Caco-2 (cell line): ENCODE measurements at regions not wholly inside any gene's neighbourhood (a gene's known extent, or its start where the extent isn't known, plus 50 kb on each side); places are given as distances from the start of the nearest gene placed in this dataset.

ENCODE experiments used
- BruUV-seq: library from RNA; stranded (reverse); fragments of 400-500 nt; replicated peaks from 2 replicates; lab custom pipeline; 2021; lab: Mats Ljungman, UMichigan
- CTCF ChIA-PET: fragments of 300-600 bp; sonication (Branson Sonifier 250); formaldehyde crosslinking; loops from one replicate; lab custom pipeline; 2022; ENCODE audit warnings: antibody characterized with exemption; lab: Charles Lee
- POLR2A ChIA-PET: fragments of 300-600 bp; sonication (Branson Sonifier 250); formaldehyde crosslinking; loops from one replicate; lab custom pipeline; 2022; ENCODE audit warnings: antibody characterized with exemption; lab: Charles Lee
- DNase-seq, 2 experiments: peaks; one replicate each; pipeline versions ENCODE4 v3.0.0 to v3.0.0-alpha.2; 2020 to 2022
- H3K27me3 ChIP-seq: replicated peaks from 2 replicates; pipeline ENCODE4 v1.6.0; 2011; ENCODE audit warnings: low read length; ENCODE audit not compliant: control insufficient read depth, insufficient read depth
- H3K36me3 ChIP-seq: 2 replicates; pipeline ENCODE4 v1.5.1; 2011; ENCODE audit warnings: low read length; ENCODE audit not compliant: control insufficient read depth, insufficient read depth
- H3K4me1 ChIP-seq: fragments of 250-450 bp; sonication (Bioruptor Pico); 2 replicates; pipeline ENCODE4 v1.5.1; 2020; ENCODE audit warnings: mild to moderate bottlenecking
- H3K4me3 ChIP-seq: 2 replicates; pipeline ENCODE4 v1.5.1; 2011; ENCODE audit warnings: low read depth, mild to moderate bottlenecking, control low read depth, low read length
- H3K9me3 ChIP-seq: fragments of 250-450 bp; sonication (Bioruptor Pico); 2 replicates; pipeline ENCODE4 v1.5.1; 2020; ENCODE audit warnings: mild to moderate bottlenecking, moderate library complexity
- H3K27ac Mint-ChIP-seq: one replicate; pipeline ENCODE4 v1.8.0; 2022; ENCODE audit warnings: mixed read lengths; ENCODE audit not compliant: unreplicated experiment
- H3K27me3 Mint-ChIP-seq: one replicate; pipeline ENCODE4 v1.8.0; 2022; ENCODE audit warnings: mixed read lengths; ENCODE audit not compliant: insufficient read depth, unreplicated experiment
- H3K36me3 Mint-ChIP-seq: one replicate; pipeline ENCODE4 v1.8.0; 2022; ENCODE audit warnings: mild to moderate bottlenecking, mixed read lengths; ENCODE audit not compliant: insufficient read depth, unreplicated experiment
- H3K4me1 Mint-ChIP-seq: one replicate; pipeline ENCODE4 v1.8.0; 2022; ENCODE audit warnings: low read depth, mixed read lengths; ENCODE audit not compliant: unreplicated experiment
- H3K4me3 Mint-ChIP-seq: one replicate; pipeline ENCODE4 v1.8.0; 2022; ENCODE audit warnings: mild to moderate bottlenecking, moderate library complexity, mixed read lengths; ENCODE audit not compliant: unreplicated experiment
- H3K9me3 Mint-ChIP-seq: one replicate; pipeline ENCODE4 v1.8.0; 2022; ENCODE audit warnings: mixed read lengths; ENCODE audit not compliant: unreplicated experiment
- intact Hi-C: fragments of 100-400 bp; cut with micrococcal nuclease; formaldehyde crosslinking; loops from one replicate; pipeline ENCODE4 v1.10.0; 2022; ENCODE audit not compliant: unreplicated experiment
- TF ChIP-seq, protein P1 (sequence below), 2 experiments: fragments of 200-600 bp in 1 of 2; IDR thresholded peaks; 1 replicate in 1 of 2; 2 replicates in 1 of 2; pipeline versions ENCODE4 v1.5.1 to v1.8.0; 2011 to 2022; ENCODE audit warnings: antibody characterized with exemption in 1 of 2, control low read depth in 1 of 2, inconsistent platforms in 1 of 2, low read depth in 1 of 2, low read length in 1 of 2, mild to moderate bottlenecking in 1 of 2, moderate library complexity in 1 of 2; ENCODE audit not compliant: insufficient read depth in 1 of 2, severe bottlenecking in 1 of 2, unreplicated experiment in 1 of 2

DNA sequence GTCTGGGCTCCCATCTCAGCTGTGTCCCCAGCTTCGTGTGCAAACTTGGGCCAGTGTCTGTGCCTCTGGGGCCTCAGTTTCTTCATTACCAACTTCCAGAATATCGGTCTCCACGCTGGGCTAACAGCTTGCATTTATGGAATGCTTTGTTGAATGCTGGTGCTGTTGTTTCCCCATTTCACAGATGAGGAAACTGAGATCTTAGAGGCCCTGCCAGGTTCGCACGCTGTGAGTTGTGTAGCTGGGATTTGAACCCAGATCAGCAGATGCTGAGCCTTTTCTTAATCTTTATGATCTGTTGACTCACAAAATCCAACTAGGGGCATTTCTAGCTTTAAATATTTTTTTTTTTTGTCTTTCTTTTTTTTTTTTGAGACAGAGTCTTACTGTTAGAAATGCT, 101.5 kb upstream of the STX18 start:
- H3K4me3 ChIP-seq: no peak overlapping the region
- Mint-ChIP-seq H3K4me1 (peaks cover 18% of the 10 kb centered on the region), H3K36me3 (peaks cover 6% of the 10 kb centered on the region), H3K27ac (peak overlapping the region; percentile 81), H3K4me3 (no peak overlapping the region), H3K27me3 (no peaks in the 10 kb centered on the region), H3K9me3 (peaks cover 9% of the 10 kb centered on the region)
- ChIA-PET CTCF (no interaction called here), POLR2A (no interaction called here)
- DNase-seq: no peak
- no TSS peak for BruUV-seq
- intact Hi-C loops: no loop called here
- H3K27me3 ChIP-seq: no peaks in the 10 kb centered on the region
- no peaks in the 10 kb centered on the region for H3K9me3 ChIP-seq
- TF ChIP-seq, protein P1, sequence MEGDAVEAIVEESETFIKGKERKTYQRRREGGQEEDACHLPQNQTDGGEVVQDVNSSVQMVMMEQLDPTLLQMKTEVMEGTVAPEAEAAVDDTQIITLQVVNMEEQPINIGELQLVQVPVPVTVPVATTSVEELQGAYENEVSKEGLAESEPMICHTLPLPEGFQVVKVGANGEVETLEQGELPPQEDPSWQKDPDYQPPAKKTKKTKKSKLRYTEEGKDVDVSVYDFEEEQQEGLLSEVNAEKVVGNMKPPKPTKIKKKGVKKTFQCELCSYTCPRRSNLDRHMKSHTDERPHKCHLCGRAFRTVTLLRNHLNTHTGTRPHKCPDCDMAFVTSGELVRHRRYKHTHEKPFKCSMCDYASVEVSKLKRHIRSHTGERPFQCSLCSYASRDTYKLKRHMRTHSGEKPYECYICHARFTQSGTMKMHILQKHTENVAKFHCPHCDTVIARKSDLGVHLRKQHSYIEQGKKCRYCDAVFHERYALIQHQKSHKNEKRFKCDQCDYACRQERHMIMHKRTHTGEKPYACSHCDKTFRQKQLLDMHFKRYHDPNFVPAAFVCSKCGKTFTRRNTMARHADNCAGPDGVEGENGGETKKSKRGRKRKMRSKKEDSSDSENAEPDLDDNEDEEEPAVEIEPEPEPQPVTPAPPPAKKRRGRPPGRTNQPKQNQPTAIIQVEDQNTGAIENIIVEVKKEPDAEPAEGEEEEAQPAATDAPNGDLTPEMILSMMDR (IDR thresholded peaks at IDR 0.05; ENCODE audit: insufficient read depth in 1 of 2, low read depth in 1 of 2, low read length in 1 of 2, severe bottlenecking in 1 of 2, unreplicated experiment in 1 of 2): no peak
- peaks cover 58% of the 10 kb centered on the region for H3K4me1 ChIP-seq
- no peaks in the 10 kb centered on the region for H3K36me3 ChIP-seq

DNA sequence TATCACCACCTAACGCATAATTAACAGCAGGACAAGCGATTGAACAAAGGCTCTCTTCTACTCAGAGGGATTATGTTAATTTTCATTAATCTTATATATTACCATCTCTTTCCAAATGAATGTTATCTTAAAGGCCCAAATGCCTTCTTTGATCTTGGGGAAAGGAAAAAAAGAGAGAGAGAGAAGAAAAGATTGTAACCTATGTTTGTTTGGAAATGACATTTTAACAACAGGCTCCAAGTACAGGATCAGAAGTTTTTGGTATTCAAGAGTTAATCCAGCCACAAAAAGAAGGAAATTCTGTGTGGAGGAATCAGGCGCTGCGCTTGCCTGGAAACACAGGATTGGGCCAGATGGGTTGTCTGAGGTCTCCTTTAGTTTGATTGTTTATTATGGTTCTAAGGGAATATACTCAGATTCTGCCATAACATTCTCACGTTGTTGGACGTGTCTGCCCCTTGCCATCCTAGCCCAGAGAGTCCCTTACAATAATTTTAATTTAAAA, 100.7 kb upstream of the STX18 start:
- H3K9me3 ChIP-seq: no peaks in the 10 kb centered on the region
- H3K36me3 ChIP-seq: no peaks in the 10 kb centered on the region
- Mint-ChIP-seq H3K4me1 (peaks cover 18% of the 10 kb centered on the region), H3K36me3 (peaks cover 6% of the 10 kb centered on the region), H3K27me3 (no peaks in the 10 kb centered on the region), H3K27ac (peak overlapping the region; percentile 81), H3K4me3 (peak overlapping the region; percentile 56), H3K9me3 (peaks cover 9% of the 10 kb centered on the region)
- TF ChIP-seq, protein P1 (IDR thresholded peaks at IDR 0.05; ENCODE audit: insufficient read depth in 1 of 2, low read depth in 1 of 2, low read length in 1 of 2, severe bottlenecking in 1 of 2, unreplicated experiment in 1 of 2): no peak
- H3K4me1 ChIP-seq: peaks cover 58% of the 10 kb centered on the region
- H3K4me3 ChIP-seq: no peak overlapping the region
- POLR2A ChIA-PET: no interaction called here
- no TSS peak for BruUV-seq
- CTCF ChIA-PET: no interaction called here
- no peaks in the 10 kb centered on the region for H3K27me3 ChIP-seq
- DNase-seq: no peak
- intact Hi-C loops: loop anchor here (1.0 kb wide), 1 partner anchor 24 kb away; no protein-coding TSS in a partner anchor

DNA sequence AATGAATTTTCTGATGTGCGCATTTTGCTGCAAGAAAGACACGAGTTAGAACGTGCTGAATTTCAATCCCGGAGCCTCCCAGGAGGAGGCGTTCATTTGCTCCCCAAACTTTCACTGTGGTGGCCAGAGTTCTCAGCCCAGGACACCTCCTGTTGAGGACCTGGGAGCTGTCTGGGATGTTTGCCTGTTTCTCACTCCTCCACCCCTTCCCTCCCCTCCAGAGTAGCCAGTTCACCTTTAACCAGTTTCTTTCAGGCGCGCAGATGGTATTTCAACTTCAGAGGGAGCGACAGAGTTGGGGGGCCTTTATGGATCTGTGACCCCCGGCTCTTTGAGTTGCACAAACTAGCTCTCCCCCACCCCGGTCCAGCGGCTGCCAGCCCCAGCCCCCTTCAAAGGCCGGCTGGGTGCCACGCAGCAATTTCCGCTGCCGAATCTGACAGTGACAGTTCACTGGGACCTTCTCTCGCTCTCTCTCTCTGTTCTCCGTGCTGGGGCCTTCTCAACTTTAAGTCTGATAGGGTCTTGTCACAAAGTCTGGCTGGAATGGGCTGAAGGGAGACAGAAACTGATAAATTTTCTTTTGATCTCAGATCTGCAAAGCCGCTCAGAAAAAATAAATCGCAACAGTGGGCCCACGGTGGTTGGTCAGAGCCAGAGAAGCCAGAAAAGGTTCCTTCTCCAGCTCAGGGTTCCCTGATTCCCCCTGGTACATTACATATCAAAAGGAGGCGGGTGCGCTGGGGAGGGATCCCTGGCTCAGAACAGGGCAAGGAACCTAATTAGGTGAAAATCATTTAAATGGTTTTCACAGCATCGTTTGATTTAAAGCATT, 100.0 kb upstream of the STX18 start:
- ChIA-PET POLR2A (no interaction called here), CTCF (interaction anchor here (0.6 kb wide), 1 partner anchor 25 kb away, joined by 3 read pairs; no protein-coding TSS in a partner anchor)
- Mint-ChIP-seq H3K4me3 (peak overlapping the region; percentile 56), H3K27ac (peak overlapping the region; percentile 81), H3K4me1 (peaks cover 18% of the 10 kb centered on the region), H3K27me3 (no peaks in the 10 kb centered on the region), H3K9me3 (peaks cover 9% of the 10 kb centered on the region), H3K36me3 (peaks cover 6% of the 10 kb centered on the region)
- DNase-seq: peak; percentile 54 to 73
- TF ChIP-seq, protein P1 (IDR thresholded peaks at IDR 0.05; ENCODE audit: insufficient read depth in 1 of 2, low read depth in 1 of 2, low read length in 1 of 2, severe bottlenecking in 1 of 2, unreplicated experiment in 1 of 2): no peak
- H3K36me3 ChIP-seq: no peaks in the 10 kb centered on the region
- H3K4me3 ChIP-seq: 0 out of 2 replicates have a peak overlapping the region, but pooled peaks have one; percentile 5
- H3K9me3 ChIP-seq: no peaks in the 10 kb centered on the region
- H3K4me1 ChIP-seq: peaks cover 58% of the 10 kb centered on the region
- intact Hi-C loops: loop anchor here (1.0 kb wide), 1 partner anchor 24 kb away; no protein-coding TSS in a partner anchor
- no peaks in the 10 kb centered on the region for H3K27me3 ChIP-seq
- BruUV-seq: no TSS peak
